ENCODE measurements at regions not wholly inside any gene's neighbourhood (a gene's known extent, or its start where the extent isn't known, plus 50 kb on each side); places are given as distances from the start of the nearest gene placed in this dataset.
A peak's percentile ranks its signal among the peaks of the same experiment; 100 is the strongest.

GRCh38 chrX:789096-789495 is 158.5 kb downstream of the SHOX start:
- FAIRE-seq, result no peak
- H3K27ac ChIP-seq, result no peak overlapping the region
- ChIA-PET POLR2A (no interaction called here), CTCF (no interaction called here)
- H3K4me1 ChIP-seq, result no peaks in the 10 kb centered on the region
- ATAC-seq, result no peak
- H3K4me2 ChIP-seq, result no peak overlapping the region
- no peak for DNase-seq (ENCODE audit: low read depth in 1 of 2, low spot score in 1 of 2)
- H3K9me3 ChIP-seq, result no peaks in the 10 kb centered on the region
- TF ChIP-seq ZC3H11A (IDR thresholded peaks at IDR 0.05) (no peak), POLR2AphosphoS2 (conservative IDR thresholded peaks at IDR 0.05; ENCODE audit: low read length) (no peak), EHF (CRISPR knock-in tag; IDR thresholded peaks at IDR 0.05) (no peak), CBX8 (IDR thresholded peaks at IDR 0.05) (no peak), KDM1A (IDR thresholded peaks at IDR 0.05; ENCODE audit: low read depth) (no peak), KDM5A (IDR thresholded peaks at IDR 0.05) (no peak), HOXB5 (CRISPR knock-in tag; IDR thresholded peaks at IDR 0.05) (no peak), CHD4 (IDR thresholded peaks at IDR 0.05; ENCODE audit: borderline replicate concordance) (no peak), ESRRA (IDR thresholded peaks at IDR 0.05; ENCODE audit: borderline replicate concordance, low read length) (no peak), NR3C1 (IDR thresholded peaks at IDR 0.05) (no peak), RAD21 (conservative IDR thresholded peaks at IDR 0.05 in 1 of 2, IDR thresholded peaks at IDR 0.05 in 1 of 2) (no peak), HMGXB4 (CRISPR knock-in tag; IDR thresholded peaks at IDR 0.05; ENCODE audit: borderline replicate concordance) (no peak), TFCP2L1 (CRISPR knock-in tag; IDR thresholded peaks at IDR 0.05) (no peak)
- TF ChIP-seq, protein P1, sequence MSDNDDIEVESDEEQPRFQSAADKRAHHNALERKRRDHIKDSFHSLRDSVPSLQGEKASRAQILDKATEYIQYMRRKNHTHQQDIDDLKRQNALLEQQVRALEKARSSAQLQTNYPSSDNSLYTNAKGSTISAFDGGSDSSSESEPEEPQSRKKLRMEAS (IDR thresholded peaks at IDR 0.05), result no peak
- TF ChIP-seq, protein P2, sequence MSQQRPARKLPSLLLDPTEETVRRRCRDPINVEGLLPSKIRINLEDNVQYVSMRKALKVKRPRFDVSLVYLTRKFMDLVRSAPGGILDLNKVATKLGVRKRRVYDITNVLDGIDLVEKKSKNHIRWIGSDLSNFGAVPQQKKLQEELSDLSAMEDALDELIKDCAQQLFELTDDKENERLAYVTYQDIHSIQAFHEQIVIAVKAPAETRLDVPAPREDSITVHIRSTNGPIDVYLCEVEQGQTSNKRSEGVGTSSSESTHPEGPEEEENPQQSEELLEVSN (IDR thresholded peaks at IDR 0.05; ENCODE audit: borderline replicate concordance, low read depth), result no peak
- WGBS (ENCODE audit: missing lambda C conversion rate), result 55% methylated on average over 9 of the region's 9 CpGs
- H3K4me3 ChIP-seq, result no peak overlapping the region

- Histone ChIP-seq H3K9me3 (no peaks in the 10 kb centered on the region), H3K4me1 (no peaks in the 10 kb centered on the region), H3K27ac (no peak overlapping the region), H3K4me3 (no peak overlapping the region), H3K4me2 (no peak overlapping the region)
- ChIA-PET CTCF (no interaction called here), POLR2A (no interaction called here)
- FAIRE-seq (no peak), DNase-seq (ENCODE audit: low read depth in 1 of 2, low spot score in 1 of 2) (no peak), ATAC-seq (peak; percentile 24 to 33; a peak in 2 of 6 replicates)
- 26% methylated on average over 6 of the region's 6 CpGs for WGBS (ENCODE audit: missing lambda C conversion rate)
- TF ChIP-seq FOXS1 (CRISPR knock-in tag; IDR thresholded peaks at IDR 0.05) (no peak), MYC (IDR thresholded peaks at IDR 0.05; ENCODE audit: borderline replicate concordance, low read length) (no peak), ATOH8 (CRISPR knock-in tag; IDR thresholded peaks at IDR 0.05; ENCODE audit: low read depth) (no peak), SREBF2 (IDR thresholded peaks at IDR 0.05) (no peak), CHD4 (IDR thresholded peaks at IDR 0.05; ENCODE audit: borderline replicate concordance) (no peak), TP53 (CRISPR knock-in tag; IDR thresholded peaks at IDR 0.05) (no peak), HMGXB4 (CRISPR knock-in tag; IDR thresholded peaks at IDR 0.05; ENCODE audit: borderline replicate concordance) (no peak), NPAS2 (CRISPR knock-in tag; IDR thresholded peaks at IDR 0.05; ENCODE audit: borderline replicate concordance) (no peak), ZNF302 (CRISPR knock-in tag; IDR thresholded peaks at IDR 0.05) (no peak), CBX8 (IDR thresholded peaks at IDR 0.05) (no peak), MAZ (IDR thresholded peaks at IDR 0.05; ENCODE audit: borderline replicate concordance, low read depth, low read length) (no peak), CEBPB (IDR thresholded peaks at IDR 0.05) (no peak), CHD2 (IDR thresholded peaks at IDR 0.05; ENCODE audit: low read length, partially characterized antibody) (no peak), RNF2 (IDR thresholded peaks at IDR 0.05; ENCODE audit: borderline replicate concordance, low read depth) (no peak), RAD21 (conservative IDR thresholded peaks at IDR 0.05 in 1 of 2, IDR thresholded peaks at IDR 0.05 in 1 of 2) (no peak), RCOR1 (IDR thresholded peaks at IDR 0.05; ENCODE audit: low read depth, low read length) (no peak), RFX5 (IDR thresholded peaks at IDR 0.05) (no peak)
- TF ChIP-seq, protein P1 (IDR thresholded peaks at IDR 0.05), result no peak
Measured at GRCh38 chrX:786441-786881, 155.9 kb downstream of the SHOX start.
